Caco-2 (cell line): ENCODE measurements at regions not wholly inside any gene's neighbourhood (a gene's known extent, or its start where the extent isn't known, plus 50 kb on each side); places are given as distances from the start of the nearest gene placed in this dataset.

Experiments
- BruUV-seq: library from RNA; stranded (reverse); fragments of 400-500 nt; replicated peaks from 2 replicates; lab custom pipeline; 2021; lab: Mats Ljungman, UMichigan
- CTCF ChIA-PET: fragments of 300-600 bp; sonication (Branson Sonifier 250); formaldehyde crosslinking; loops from one replicate; lab custom pipeline; 2022; ENCODE audit warnings: antibody characterized with exemption; lab: Charles Lee
- POLR2A ChIA-PET: fragments of 300-600 bp; sonication (Branson Sonifier 250); formaldehyde crosslinking; loops from one replicate; lab custom pipeline; 2022; ENCODE audit warnings: antibody characterized with exemption; lab: Charles Lee
- DNase-seq, 2 experiments: peaks; one replicate each; pipeline versions ENCODE4 v3.0.0 to v3.0.0-alpha.2; 2020 to 2022
- H3K27me3 ChIP-seq: replicated peaks from 2 replicates; pipeline ENCODE4 v1.6.0; 2011; ENCODE audit warnings: low read length; ENCODE audit not compliant: control insufficient read depth, insufficient read depth
- H3K36me3 ChIP-seq: 2 replicates; pipeline ENCODE4 v1.5.1; 2011; ENCODE audit warnings: low read length; ENCODE audit not compliant: control insufficient read depth, insufficient read depth
- H3K4me1 ChIP-seq: fragments of 250-450 bp; sonication (Bioruptor Pico); 2 replicates; pipeline ENCODE4 v1.5.1; 2020; ENCODE audit warnings: mild to moderate bottlenecking
- H3K4me3 ChIP-seq: 2 replicates; pipeline ENCODE4 v1.5.1; 2011; ENCODE audit warnings: low read depth, mild to moderate bottlenecking, control low read depth, low read length
- H3K9me3 ChIP-seq: fragments of 250-450 bp; sonication (Bioruptor Pico); 2 replicates; pipeline ENCODE4 v1.5.1; 2020; ENCODE audit warnings: mild to moderate bottlenecking, moderate library complexity
- H3K27ac Mint-ChIP-seq: one replicate; pipeline ENCODE4 v1.8.0; 2022; ENCODE audit warnings: mixed read lengths; ENCODE audit not compliant: unreplicated experiment
- H3K27me3 Mint-ChIP-seq: one replicate; pipeline ENCODE4 v1.8.0; 2022; ENCODE audit warnings: mixed read lengths; ENCODE audit not compliant: insufficient read depth, unreplicated experiment
- H3K36me3 Mint-ChIP-seq: one replicate; pipeline ENCODE4 v1.8.0; 2022; ENCODE audit warnings: mild to moderate bottlenecking, mixed read lengths; ENCODE audit not compliant: insufficient read depth, unreplicated experiment
- H3K4me1 Mint-ChIP-seq: one replicate; pipeline ENCODE4 v1.8.0; 2022; ENCODE audit warnings: low read depth, mixed read lengths; ENCODE audit not compliant: unreplicated experiment
- H3K4me3 Mint-ChIP-seq: one replicate; pipeline ENCODE4 v1.8.0; 2022; ENCODE audit warnings: mild to moderate bottlenecking, moderate library complexity, mixed read lengths; ENCODE audit not compliant: unreplicated experiment
- H3K9me3 Mint-ChIP-seq: one replicate; pipeline ENCODE4 v1.8.0; 2022; ENCODE audit warnings: mixed read lengths; ENCODE audit not compliant: unreplicated experiment
- intact Hi-C: fragments of 100-400 bp; cut with micrococcal nuclease; formaldehyde crosslinking; loops from one replicate; pipeline ENCODE4 v1.10.0; 2022; ENCODE audit not compliant: unreplicated experiment
- TF ChIP-seq, protein P1 (sequence below), 2 experiments: fragments of 200-600 bp in 1 of 2; IDR thresholded peaks; 1 replicate in 1 of 2; 2 replicates in 1 of 2; pipeline versions ENCODE4 v1.5.1 to v1.8.0; 2011 to 2022; ENCODE audit warnings: antibody characterized with exemption in 1 of 2, control low read depth in 1 of 2, inconsistent platforms in 1 of 2, low read depth in 1 of 2, low read length in 1 of 2, mild to moderate bottlenecking in 1 of 2, moderate library complexity in 1 of 2; ENCODE audit not compliant: insufficient read depth in 1 of 2, severe bottlenecking in 1 of 2, unreplicated experiment in 1 of 2

DNA sequence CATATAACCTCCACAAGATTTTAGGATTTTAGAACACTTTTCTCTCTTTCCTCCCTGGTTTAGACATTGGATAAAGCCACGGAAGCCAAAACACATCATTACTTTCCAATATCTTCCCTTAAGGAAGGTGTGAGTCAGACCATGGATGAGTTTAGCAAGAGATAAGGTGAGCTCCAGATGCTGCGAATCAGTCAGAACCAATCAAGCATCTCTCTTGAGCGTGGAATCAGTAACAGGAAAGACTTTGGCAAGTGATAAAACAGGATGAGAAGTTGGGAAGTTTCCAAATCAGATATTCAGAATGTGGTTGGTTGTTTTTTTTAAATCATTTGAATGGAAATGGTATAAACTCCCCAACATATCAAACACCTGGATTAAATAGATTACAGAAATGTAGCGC lies 397.8 kb downstream of the EFNA5 start:
- Mint-ChIP-seq H3K27me3 (peaks cover 3% of the 10 kb centered on the region), H3K9me3 (no peaks in the 10 kb centered on the region), H3K36me3 (no peaks in the 10 kb centered on the region), H3K4me1 (no peaks in the 10 kb centered on the region), H3K4me3 (no peak overlapping the region), H3K27ac (no peak overlapping the region)
- no peaks in the 10 kb centered on the region for H3K36me3 ChIP-seq
- ChIA-PET POLR2A (no interaction called here), CTCF (no interaction called here)
- intact Hi-C loops: no loop called here
- no peaks in the 10 kb centered on the region for H3K4me1 ChIP-seq
- DNase-seq: no peak
- H3K9me3 ChIP-seq: no peaks in the 10 kb centered on the region
- BruUV-seq: no TSS peak
- H3K4me3 ChIP-seq: no peak overlapping the region
- no peaks in the 10 kb centered on the region for H3K27me3 ChIP-seq
- TF ChIP-seq, protein P1, sequence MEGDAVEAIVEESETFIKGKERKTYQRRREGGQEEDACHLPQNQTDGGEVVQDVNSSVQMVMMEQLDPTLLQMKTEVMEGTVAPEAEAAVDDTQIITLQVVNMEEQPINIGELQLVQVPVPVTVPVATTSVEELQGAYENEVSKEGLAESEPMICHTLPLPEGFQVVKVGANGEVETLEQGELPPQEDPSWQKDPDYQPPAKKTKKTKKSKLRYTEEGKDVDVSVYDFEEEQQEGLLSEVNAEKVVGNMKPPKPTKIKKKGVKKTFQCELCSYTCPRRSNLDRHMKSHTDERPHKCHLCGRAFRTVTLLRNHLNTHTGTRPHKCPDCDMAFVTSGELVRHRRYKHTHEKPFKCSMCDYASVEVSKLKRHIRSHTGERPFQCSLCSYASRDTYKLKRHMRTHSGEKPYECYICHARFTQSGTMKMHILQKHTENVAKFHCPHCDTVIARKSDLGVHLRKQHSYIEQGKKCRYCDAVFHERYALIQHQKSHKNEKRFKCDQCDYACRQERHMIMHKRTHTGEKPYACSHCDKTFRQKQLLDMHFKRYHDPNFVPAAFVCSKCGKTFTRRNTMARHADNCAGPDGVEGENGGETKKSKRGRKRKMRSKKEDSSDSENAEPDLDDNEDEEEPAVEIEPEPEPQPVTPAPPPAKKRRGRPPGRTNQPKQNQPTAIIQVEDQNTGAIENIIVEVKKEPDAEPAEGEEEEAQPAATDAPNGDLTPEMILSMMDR (IDR thresholded peaks at IDR 0.05; ENCODE audit: insufficient read depth in 1 of 2, low read depth in 1 of 2, low read length in 1 of 2, severe bottlenecking in 1 of 2, unreplicated experiment in 1 of 2): no peak

DNA sequence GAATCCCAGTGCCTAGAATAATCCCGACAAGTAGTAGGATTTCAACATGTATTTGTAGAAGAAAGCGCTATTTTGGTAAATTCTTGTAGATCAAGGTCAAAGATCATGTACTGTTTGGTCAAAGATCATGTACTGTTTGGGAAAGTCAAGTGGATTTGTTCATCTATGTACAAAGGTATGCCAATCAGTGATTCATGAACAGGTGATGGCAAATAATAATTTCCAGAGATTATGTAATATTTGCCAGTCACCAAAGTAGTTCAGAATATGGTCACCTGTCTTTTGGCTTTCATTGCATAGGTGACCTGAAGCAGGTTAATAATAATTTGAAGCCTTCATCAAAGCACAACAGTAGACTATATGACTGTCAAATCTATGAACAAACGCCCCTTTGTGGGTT lies 398.2 kb downstream of the EFNA5 start:
- no peak overlapping the region for H3K4me3 ChIP-seq
- H3K9me3 ChIP-seq: no peaks in the 10 kb centered on the region
- Mint-ChIP-seq H3K27me3 (peaks cover 3% of the 10 kb centered on the region), H3K9me3 (no peaks in the 10 kb centered on the region), H3K27ac (no peak overlapping the region), H3K4me3 (no peak overlapping the region), H3K4me1 (no peaks in the 10 kb centered on the region), H3K36me3 (no peaks in the 10 kb centered on the region)
- DNase-seq: no peak
- TF ChIP-seq, protein P1 (IDR thresholded peaks at IDR 0.05; ENCODE audit: insufficient read depth in 1 of 2, low read depth in 1 of 2, low read length in 1 of 2, severe bottlenecking in 1 of 2, unreplicated experiment in 1 of 2): no peak
- no peaks in the 10 kb centered on the region for H3K27me3 ChIP-seq
- CTCF ChIA-PET: no interaction called here
- intact Hi-C loops: no loop called here
- no peaks in the 10 kb centered on the region for H3K4me1 ChIP-seq
- no peaks in the 10 kb centered on the region for H3K36me3 ChIP-seq
- POLR2A ChIA-PET: no interaction called here
- BruUV-seq: no TSS peak

- ChIA-PET CTCF (no interaction called here), POLR2A (no interaction called here)
- Histone ChIP-seq H3K4me1 (no peaks in the 10 kb centered on the region), H3K9me3 (no peaks in the 10 kb centered on the region), H3K36me3 (no peaks in the 10 kb centered on the region), H3K27me3 (no peaks in the 10 kb centered on the region), H3K4me3 (no peak overlapping the region)
- H3K27me3 Mint-ChIP-seq: peaks cover 3% of the 10 kb centered on the region
- no peak for DNase-seq
- H3K36me3 Mint-ChIP-seq: no peaks in the 10 kb centered on the region
- TF ChIP-seq, protein P1 (IDR thresholded peaks at IDR 0.05; ENCODE audit: insufficient read depth in 1 of 2, low read depth in 1 of 2, low read length in 1 of 2, severe bottlenecking in 1 of 2, unreplicated experiment in 1 of 2): no peak
- BruUV-seq: no TSS peak
- intact Hi-C loops: no loop called here
- H3K9me3 Mint-ChIP-seq: no peaks in the 10 kb centered on the region
- no peaks in the 10 kb centered on the region for H3K4me1 Mint-ChIP-seq
- H3K27ac Mint-ChIP-seq: no peak overlapping the region
- no peak overlapping the region for H3K4me3 Mint-ChIP-seq
These were observed 398.9 kb downstream of the EFNA5 start for GRCh38 chr5:107271682-107272350.
